HEK293T (cell line): ENCODE measurements at regions not wholly inside any gene's neighbourhood (a gene's known extent, or its start where the extent isn't known, plus 50 kb on each side); places are given as distances from the start of the nearest gene placed in this dataset.

Experiments used
- ARNT ChIP-seq: fragments of 450-650 bp; IDR thresholded peaks from 2 replicates; pipeline ENCODE4 v1.6.1; 2017; ENCODE audit warnings: mild to moderate bottlenecking
- BHLHE40 ChIP-seq: fragments of 450-650 bp; IDR thresholded peaks from 2 replicates; pipeline ENCODE4 v1.6.1; 2016; ENCODE audit warnings: mild to moderate bottlenecking, moderate library complexity, borderline replicate concordance
- ELF4 ChIP-seq: fragments of 450-650 bp; IDR thresholded peaks from 2 replicates; pipeline ENCODE4 v1.6.1; 2017; ENCODE audit warnings: antibody characterized with exemption
- FOXK2 ChIP-seq: fragments of 450-650 bp; IDR thresholded peaks from 2 replicates; pipeline ENCODE4 v1.6.1; 2016; ENCODE audit warnings: mild to moderate bottlenecking
- FOXM1 ChIP-seq: fragments of 450-650 bp; IDR thresholded peaks from 2 replicates; pipeline ENCODE4 v1.6.1; 2017; ENCODE audit warnings: mild to moderate bottlenecking, borderline replicate concordance
- HDGF ChIP-seq: fragments of 450-650 bp; IDR thresholded peaks from 2 replicates; pipeline ENCODE4 v1.6.1; 2017; ENCODE audit warnings: antibody characterized with exemption, borderline replicate concordance
- L3MBTL2 ChIP-seq: fragments of 450-650 bp; conservative IDR thresholded peaks from 2 replicates; pipeline ENCODE4 v1.6.1; 2016; ENCODE audit warnings: mild to moderate bottlenecking
- LEF1 ChIP-seq: fragments of 450-650 bp; IDR thresholded peaks from 2 replicates; pipeline ENCODE4 v1.6.1; 2017; ENCODE audit warnings: mild to moderate bottlenecking, borderline replicate concordance
- NFRKB ChIP-seq: fragments of 450-650 bp; IDR thresholded peaks from 2 replicates; pipeline ENCODE4 v1.6.1; 2016; ENCODE audit warnings: mild to moderate bottlenecking, moderate library complexity
- SP1 ChIP-seq: fragments of 450-650 bp; IDR thresholded peaks from 2 replicates; pipeline ENCODE4 v1.6.1; 2017
- SUZ12 ChIP-seq: fragments of 450-650 bp; IDR thresholded peaks from 2 replicates; pipeline ENCODE4 v1.6.1; 2016; ENCODE audit warnings: mild to moderate bottlenecking
- TARDBP ChIP-seq: fragments of 450-650 bp; IDR thresholded peaks from 2 replicates; pipeline ENCODE4 v1.6.1; 2016
- ZNF384 ChIP-seq: fragments of 450-650 bp; IDR thresholded peaks from 2 replicates; pipeline ENCODE4 v1.6.1; 2016
- TF ChIP-seq, protein P1 (sequence below): fragments of 450-650 bp; IDR thresholded peaks from 2 replicates; pipeline ENCODE4 v1.6.1; 2016

- no peak for TF ChIP-seq SUZ12
- no peak for TF ChIP-seq NFRKB
- TF ChIP-seq SP1, result no peak
- no peak for TF ChIP-seq ARNT
- TF ChIP-seq FOXM1, result no peak
- TF ChIP-seq, protein P1, sequence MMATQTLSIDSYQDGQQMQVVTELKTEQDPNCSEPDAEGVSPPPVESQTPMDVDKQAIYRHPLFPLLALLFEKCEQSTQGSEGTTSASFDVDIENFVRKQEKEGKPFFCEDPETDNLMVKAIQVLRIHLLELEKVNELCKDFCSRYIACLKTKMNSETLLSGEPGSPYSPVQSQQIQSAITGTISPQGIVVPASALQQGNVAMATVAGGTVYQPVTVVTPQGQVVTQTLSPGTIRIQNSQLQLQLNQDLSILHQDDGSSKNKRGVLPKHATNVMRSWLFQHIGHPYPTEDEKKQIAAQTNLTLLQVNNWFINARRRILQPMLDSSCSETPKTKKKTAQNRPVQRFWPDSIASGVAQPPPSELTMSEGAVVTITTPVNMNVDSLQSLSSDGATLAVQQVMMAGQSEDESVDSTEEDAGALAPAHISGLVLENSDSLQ, result no peak
- TF ChIP-seq BHLHE40, result no peak
- no peak for TF ChIP-seq L3MBTL2
- no peak for TF ChIP-seq ZNF384
- TF ChIP-seq TARDBP, result no peak
- no peak for TF ChIP-seq FOXK2
- TF ChIP-seq ELF4, result no peak
- no peak for TF ChIP-seq HDGF
- no peak for TF ChIP-seq LEF1
These were observed 79.1 kb upstream of the GRIK3 start for GRCh38 chr1:37113285-37113997.
